ENCODE measurements at regions not wholly inside any gene's neighbourhood (a gene's known extent, or its start where the extent isn't known, plus 50 kb on each side); places are given as distances from the start of the nearest gene placed in this dataset.

DNA sequence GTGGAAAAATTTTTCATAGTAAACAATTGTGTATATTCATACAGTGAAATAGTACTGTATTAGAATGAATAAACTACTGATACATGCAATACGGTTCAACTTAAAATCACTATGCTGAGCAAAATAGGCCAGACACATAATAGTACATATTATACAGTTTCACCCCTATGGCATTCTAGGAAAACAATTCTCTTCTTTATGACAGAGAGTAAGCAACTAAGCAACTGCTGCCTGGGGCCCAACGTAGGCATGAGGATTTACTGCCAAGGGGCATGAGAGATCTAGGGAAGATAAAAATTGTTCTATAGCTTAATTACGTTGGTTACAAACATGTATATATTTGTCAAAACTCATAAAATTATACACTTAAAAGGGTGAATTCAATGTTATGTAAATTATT, 180.2 kb downstream of the DRD1 start:
- TF ChIP-seq POLR2A (IDR thresholded peaks at IDR 0.05), result no peak
- TF ChIP-seq, protein P1, sequence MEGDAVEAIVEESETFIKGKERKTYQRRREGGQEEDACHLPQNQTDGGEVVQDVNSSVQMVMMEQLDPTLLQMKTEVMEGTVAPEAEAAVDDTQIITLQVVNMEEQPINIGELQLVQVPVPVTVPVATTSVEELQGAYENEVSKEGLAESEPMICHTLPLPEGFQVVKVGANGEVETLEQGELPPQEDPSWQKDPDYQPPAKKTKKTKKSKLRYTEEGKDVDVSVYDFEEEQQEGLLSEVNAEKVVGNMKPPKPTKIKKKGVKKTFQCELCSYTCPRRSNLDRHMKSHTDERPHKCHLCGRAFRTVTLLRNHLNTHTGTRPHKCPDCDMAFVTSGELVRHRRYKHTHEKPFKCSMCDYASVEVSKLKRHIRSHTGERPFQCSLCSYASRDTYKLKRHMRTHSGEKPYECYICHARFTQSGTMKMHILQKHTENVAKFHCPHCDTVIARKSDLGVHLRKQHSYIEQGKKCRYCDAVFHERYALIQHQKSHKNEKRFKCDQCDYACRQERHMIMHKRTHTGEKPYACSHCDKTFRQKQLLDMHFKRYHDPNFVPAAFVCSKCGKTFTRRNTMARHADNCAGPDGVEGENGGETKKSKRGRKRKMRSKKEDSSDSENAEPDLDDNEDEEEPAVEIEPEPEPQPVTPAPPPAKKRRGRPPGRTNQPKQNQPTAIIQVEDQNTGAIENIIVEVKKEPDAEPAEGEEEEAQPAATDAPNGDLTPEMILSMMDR (IDR thresholded peaks at IDR 0.05), result no peak
